C4-2B (cell line): ENCODE measurements at regions not wholly inside any gene's neighbourhood (a gene's known extent, or its start where the extent isn't known, plus 50 kb on each side); places are given as distances from the start of the nearest gene placed in this dataset.
"Not testable (repeated sequence)": the region's sequence is repeated elsewhere in the genome, so short reads cannot be mapped to it uniquely, and the experiment has no call there.

Experiments
- CTCF ChIP-seq: fragments of 450-650 bp; conservative IDR thresholded peaks from 2 replicates; pipeline ENCODE4 v1.5.1; 2017; ENCODE audit warnings: mild to moderate bottlenecking
- ZFX ChIP-seq: fragments of 450-650 bp; IDR thresholded peaks from 2 replicates; pipeline ENCODE4 v1.6.1; 2017

GRCh38 chr9:40111571-40111970 lies 756.1 kb downstream of the SPATA31A1 start:
- not testable (repeated sequence) for TF ChIP-seq CTCF, ZFX
